Right ventricle myocardium inferior (tissue), 1 donor: ENCODE measurements at regions not wholly inside any gene's neighbourhood (a gene's known extent, or its start where the extent isn't known, plus 50 kb on each side); places are given as distances from the start of the nearest gene placed in this dataset.
A peak's percentile ranks its signal among the peaks of the same experiment; 100 is the strongest.

Source experiments
- ATAC-seq: fragments of 200-7000 bp; cut with Tn5 transposase; one replicate; pipeline ENCODE4 v1.9.1; 2020; ENCODE audit warnings: mild to moderate bottlenecking, moderate library complexity
- DNase-seq: peaks from one replicate; pipeline ENCODE4 v3.0.0; 2021; ENCODE audit errors: missing footprints
- intact Hi-C: fragments of 100-400 bp; cut with DNase I; formaldehyde crosslinking; loops from one replicate; pipeline ENCODE4 v1.11.0; 2022
- donor health status: DM: no; HTN: yes; CAD: no; lungs with severe emphysema.

DNA sequence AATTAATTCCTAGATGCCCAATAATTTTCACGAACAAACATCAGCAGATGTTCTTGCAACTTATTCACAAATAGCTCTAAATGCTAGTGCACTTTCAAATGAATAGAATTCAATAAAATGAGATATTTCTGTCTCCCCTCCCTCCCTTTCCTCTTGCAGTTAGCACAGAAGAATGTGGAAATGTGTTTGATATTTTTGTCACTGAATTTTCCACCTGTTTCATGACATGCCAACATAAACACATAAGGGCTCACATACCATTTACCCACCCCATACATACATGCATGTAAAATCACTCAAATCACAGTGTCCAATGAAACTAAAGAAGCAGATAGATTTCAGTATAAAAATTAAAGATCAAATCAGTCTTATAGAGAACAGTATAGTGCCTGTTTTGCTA lies 746.9 kb upstream of the MARCKS start:
- intact Hi-C loops, result no loop called here

GRCh38 chr6:113111550-113111949 lies 745.6 kb upstream of the MARCKS start:
- DNase-seq (no peak), ATAC-seq (no peak)
- intact Hi-C loops, result no loop called here

More for the DNA sequence above, 746.9 kb upstream of the MARCKS start:
- no peak for DNase-seq
- no peak for ATAC-seq

DNA sequence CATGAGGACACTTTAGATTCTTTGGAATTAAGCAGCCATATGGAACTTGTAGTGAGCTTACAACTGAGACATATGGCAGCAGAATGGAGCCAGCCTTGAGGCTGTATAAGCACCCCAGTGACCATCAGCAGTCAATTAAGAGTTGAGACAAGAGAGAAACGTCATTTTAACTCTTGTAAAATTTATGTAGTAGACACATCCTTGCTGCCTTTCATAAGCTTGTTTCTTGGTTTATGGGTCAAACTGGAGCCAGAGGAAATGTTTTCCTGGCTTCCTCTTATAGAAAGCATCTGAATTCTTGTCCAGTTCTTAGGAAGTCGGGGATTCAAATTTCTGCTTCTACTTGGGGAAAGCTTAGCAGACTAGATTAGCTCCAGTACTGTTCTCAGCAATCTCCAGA lies 745.1 kb upstream of the MARCKS start:
- ATAC-seq, result no peak
- no peak for DNase-seq
- intact Hi-C loops, result no loop called here

DNA sequence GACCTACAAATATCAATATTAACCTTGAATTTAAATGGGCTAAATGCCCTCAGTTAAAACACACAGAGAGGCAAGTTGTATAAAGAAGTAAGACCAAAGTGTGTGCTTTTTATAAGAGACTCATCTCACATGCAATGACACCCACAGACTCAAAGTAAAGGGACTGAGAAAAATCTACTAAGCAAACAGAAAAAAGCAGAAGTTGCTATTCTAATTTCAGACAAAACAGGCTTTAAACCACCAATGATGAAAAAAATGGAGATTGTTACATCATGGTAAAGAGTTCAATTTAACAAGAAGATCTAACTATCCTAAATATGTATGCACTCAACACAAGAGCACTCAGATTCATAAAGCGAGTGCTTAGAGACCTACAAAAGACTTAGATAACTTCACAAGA lies 741.9 kb upstream of the MARCKS start:
- no peak for DNase-seq
- intact Hi-C loops, result no loop called here
- no peak for ATAC-seq

DNA sequence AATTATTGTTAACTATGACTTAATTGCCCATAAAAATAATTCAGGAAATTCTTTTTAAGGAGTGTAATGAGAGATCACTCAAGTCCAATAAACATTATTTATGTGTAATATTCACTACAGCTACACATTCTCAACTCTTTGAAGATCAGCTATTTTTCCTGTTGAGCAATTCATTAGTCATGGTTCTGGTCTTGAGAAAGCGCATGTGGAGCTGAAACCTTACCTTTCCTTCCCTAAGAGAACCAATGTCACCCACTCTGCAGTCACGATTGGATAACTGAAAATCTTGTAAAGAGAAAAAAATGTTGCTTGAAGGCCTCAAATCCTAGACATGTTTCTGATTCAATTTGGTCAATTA lies 736.9 kb upstream of the MARCKS start:
- intact Hi-C loops, result no loop called here
- no peak for DNase-seq
- no peak for ATAC-seq

- ATAC-seq (no peak), DNase-seq (no peak)
- intact Hi-C loops, result no loop called here
These were observed 736.4 kb upstream of the MARCKS start for GRCh38 chr6:113120582-113121285.

DNA sequence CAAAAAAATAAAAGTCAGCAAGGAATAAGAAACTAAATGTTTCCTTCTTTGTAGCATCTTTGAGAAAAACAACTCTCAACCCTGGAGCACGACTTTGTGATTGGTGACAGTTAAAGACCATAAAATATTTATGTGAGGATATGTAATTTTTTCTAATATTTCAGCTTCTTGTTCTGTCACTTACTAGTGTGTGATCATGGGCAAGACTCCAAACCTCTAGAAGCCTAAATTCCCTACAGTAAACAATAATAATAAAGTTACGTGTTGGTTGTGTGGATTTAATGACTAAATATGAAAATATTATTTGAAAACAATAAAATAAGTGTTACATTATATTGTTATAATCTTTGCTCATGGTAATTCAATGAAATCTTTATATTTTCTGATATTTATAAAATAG lies 735.6 kb upstream of the MARCKS start:
- no peak for DNase-seq
- ATAC-seq, result no peak
- intact Hi-C loops, result no loop called here

DNA sequence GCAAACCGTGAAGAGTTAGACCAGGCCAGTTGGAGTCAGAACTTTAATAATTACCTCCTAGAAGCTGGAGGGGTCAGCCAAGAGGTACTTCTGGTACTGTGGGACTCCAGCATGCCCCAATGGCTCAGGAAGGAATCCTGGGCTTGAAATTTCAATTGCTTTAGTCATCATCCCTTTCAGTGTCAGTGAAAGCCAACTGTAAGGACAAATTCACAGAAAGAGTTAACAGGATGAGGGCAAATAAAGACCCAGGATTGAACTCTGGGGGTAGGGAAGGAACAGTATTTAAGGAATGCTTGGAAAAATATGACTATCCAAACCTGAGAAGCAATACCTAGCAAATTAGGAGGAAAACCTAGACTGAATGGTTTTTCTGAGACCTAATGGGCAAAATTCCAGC lies 735.1 kb upstream of the MARCKS start:
- ATAC-seq (peak; percentile 44), DNase-seq (no peak)
- intact Hi-C loops, result no loop called here

DNA sequence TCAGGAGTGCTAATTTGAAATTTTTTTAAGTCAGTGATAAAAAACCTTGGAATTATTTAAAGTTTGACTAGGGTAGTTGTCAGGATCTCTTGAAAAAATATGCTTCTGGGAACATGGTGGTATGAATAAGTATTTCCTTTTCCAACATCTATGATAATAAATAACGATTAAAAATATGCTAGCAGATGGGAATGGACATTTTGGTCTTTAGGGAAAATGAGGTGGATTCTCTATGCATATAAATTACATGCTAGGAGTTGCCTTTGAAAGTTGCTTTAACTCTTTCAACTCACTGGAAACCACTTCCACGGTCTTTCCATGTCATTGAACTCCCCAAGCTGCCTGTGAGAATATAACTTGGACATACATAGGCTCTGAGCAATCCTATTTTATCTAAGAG lies 731.5 kb upstream of the MARCKS start:
- ATAC-seq (no peak), DNase-seq (no peak)
- intact Hi-C loops, result no loop called here

DNA sequence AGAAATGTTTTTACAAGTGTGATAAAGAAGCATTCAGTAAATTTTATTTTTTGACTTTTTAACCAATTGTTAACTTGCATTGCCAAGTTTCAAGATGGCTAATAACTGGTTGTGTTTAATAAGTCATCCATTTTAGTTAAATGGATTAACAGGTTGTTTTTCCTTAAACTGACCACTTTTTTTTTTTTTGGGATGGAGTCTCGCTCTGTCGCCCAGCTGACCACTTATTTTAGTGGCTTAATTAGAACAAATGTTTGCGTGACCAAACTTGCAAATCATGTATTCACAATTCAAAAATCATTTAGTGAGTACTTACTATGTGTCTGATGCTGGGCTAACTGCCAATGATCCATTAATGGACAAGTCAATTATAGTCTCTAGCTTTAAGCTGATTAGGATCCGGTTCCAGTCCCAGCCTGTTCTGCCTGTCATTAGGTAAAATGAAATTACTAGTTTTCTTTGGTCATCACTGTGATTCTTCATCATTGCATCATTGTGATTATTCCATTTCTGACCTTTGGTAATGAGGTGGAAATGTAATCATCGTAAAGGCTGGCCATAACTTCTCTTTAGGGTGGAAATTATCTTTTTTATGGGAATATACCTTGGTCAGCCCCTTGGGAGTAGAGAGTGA lies 729.2 kb upstream of the MARCKS start:
- ATAC-seq (no peak), DNase-seq (no peak)
- intact Hi-C loops, result no loop called here

GRCh38 chr6:113128661-113129060 lies 728.5 kb upstream of the MARCKS start:
- ATAC-seq (no peak), DNase-seq (no peak)
- intact Hi-C loops, result no loop called here

DNA sequence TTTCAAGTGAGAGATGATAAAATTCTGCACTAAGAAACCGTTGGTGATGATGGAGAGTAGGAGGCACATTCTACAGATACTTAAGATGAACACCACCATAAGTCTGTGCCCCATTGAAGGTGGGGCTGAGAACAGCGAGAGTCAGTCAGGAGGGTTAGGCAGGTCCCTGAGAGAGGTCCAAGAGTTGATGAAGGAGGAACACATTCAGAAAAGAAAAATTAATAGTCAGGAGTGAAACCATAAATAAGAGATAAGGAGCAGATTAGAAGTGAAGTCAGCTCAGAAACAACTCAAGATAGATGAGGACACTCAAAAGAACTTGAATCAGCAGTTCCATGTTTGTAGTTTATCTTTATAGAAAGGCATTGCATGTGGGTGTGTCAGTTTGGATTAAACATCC lies 727.2 kb upstream of the MARCKS start:
- ATAC-seq (no peak), DNase-seq (no peak)
- intact Hi-C loops, result no loop called here

DNA sequence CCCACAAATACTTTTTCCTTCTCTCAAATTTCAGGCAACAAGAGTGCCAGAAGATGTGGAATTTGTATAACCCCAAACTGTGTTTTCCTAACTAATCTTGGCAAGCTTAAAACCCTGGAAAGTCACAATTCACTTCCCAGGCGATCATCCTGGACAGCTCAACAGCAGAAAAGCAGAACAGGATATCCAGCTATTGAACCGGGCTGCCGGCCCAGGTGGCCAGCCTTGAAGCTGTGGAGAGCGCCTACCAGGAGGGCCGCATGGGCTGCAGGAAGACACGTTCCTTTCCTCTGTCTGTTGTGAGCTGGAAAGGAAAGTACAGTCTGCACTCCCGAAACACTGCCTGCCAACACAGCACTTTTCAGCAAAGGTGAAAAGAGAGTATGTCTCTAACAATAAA lies 719.7 kb upstream of the MARCKS start:
- DNase-seq, result peak; percentile 42
- no peak for ATAC-seq
- intact Hi-C loops, result no loop called here

- no peak for ATAC-seq
- intact Hi-C loops, result no loop called here
- no peak for DNase-seq
These were observed 716.4 kb upstream of the MARCKS start for GRCh38 chr6:113140721-113141120.

- intact Hi-C loops, result no loop called here
- ATAC-seq, result no peak
- DNase-seq, result no peak
These were observed 715.2 kb upstream of the MARCKS start for GRCh38 chr6:113141901-113142300.

GRCh38 chr6:113142671-113143174 lies 714.4 kb upstream of the MARCKS start:
- intact Hi-C loops, result no loop called here
- no peak for DNase-seq
- no peak for ATAC-seq

DNA sequence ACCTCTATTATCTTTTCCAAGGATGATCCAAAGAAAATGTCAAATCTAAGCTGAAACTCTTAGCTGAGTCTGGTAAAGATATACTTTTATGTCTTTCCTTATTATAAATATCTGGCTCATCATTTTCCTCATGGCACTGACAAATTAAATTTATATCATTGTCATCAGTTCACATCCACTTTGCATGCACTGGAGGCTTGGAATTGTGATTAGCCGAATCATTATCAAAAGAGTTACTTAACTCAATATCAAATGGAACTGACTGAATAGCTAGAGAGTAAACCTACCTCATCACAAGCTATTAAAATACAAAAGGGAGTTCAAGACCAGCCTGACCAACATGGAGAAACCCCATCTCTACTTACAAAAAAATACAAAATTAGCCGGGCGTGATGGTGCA lies 713.9 kb upstream of the MARCKS start:
- ATAC-seq (no peak), DNase-seq (no peak)
- intact Hi-C loops, result no loop called here

GRCh38 chr6:113144117-113144516 lies 713.0 kb upstream of the MARCKS start:
- no peak for ATAC-seq
- no peak for DNase-seq
- intact Hi-C loops, result no loop called here

DNA sequence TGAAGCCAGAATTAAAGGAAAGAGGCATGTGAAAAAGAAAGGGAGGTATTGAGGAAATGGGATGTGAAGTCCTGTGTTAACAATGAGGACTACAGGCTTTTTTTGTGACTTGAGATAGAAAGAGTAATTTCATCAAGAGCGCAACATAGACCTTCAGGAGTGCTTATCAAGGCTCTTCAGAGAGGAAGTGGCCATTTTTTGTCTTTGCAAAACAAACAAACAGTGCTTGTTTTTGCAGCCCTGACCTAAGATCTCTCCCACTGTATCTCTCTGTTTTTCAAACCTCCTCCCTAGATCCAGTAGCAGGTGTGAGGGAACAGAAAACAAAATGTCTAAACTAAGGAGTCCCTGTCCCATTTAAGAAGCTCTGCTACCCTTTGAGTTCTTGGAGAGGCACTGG lies 710.3 kb upstream of the MARCKS start:
- DNase-seq, result no peak
- ATAC-seq, result no peak
- intact Hi-C loops, result no loop called here

- ATAC-seq, result no peak
- DNase-seq, result no peak
- intact Hi-C loops, result no loop called here
These were observed 709.6 kb upstream of the MARCKS start for GRCh38 chr6:113147544-113147943.

DNA sequence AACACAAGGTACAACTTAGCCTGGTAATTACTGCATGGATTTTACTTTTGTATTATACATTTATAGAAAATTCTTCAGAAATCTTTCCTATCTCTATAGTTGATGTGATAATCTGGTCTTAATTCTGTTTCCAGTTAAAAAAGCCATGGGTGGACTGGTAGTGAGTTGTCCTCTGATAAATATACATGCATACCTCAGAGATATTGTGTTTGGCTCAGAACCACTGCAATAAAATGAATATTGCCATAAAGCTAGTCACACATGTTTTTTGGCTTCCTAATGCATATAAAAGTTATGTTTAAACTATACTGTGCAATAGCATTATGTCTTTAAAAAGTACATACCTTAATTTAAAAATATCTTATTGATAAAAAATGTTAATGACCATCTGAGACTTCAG lies 708.6 kb upstream of the MARCKS start:
- DNase-seq (no peak), ATAC-seq (no peak)
- intact Hi-C loops, result no loop called here
